Fibroblast of lung (primary cell): ENCODE measurements at regions not wholly inside any gene's neighbourhood (a gene's known extent, or its start where the extent isn't known, plus 50 kb on each side); places are given as distances from the start of the nearest gene placed in this dataset.

Experiments used
- DNase-seq, 2 donors: peaks; one replicate each; pipeline versions ENCODE4 v3.0.0 to v3.0.0-alpha.2; 2010; ENCODE audit warnings: low read depth in 2 of 2
- H2AFZ ChIP-seq: 2 replicates; pipeline ENCODE4 v1.5.1; 2012; ENCODE audit warnings: low read length, control low read depth, inconsistent platforms
- H3K27ac ChIP-seq: 2 replicates; pipeline ENCODE4 v1.5.1; 2011; ENCODE audit warnings: low read length, control low read depth; ENCODE audit not compliant: insufficient read depth
- H3K27me3 ChIP-seq: 2 replicates; pipeline ENCODE4 v1.5.1; 2011; ENCODE audit warnings: mild to moderate bottlenecking, low read length; ENCODE audit not compliant: control insufficient read depth, insufficient read depth
- H3K36me3 ChIP-seq: 2 replicates; pipeline ENCODE4 v1.5.1; 2011; ENCODE audit warnings: low read length; ENCODE audit not compliant: control insufficient read depth, insufficient read depth
- H3K4me1 ChIP-seq: 2 replicates; pipeline ENCODE4 v1.5.1; 2011; ENCODE audit warnings: low read length; ENCODE audit not compliant: control insufficient read depth, insufficient read depth; ENCODE audit errors: extremely low read depth
- H3K4me2 ChIP-seq: 2 replicates; pipeline ENCODE4 v1.5.1; 2011; ENCODE audit warnings: low read length, control low read depth; ENCODE audit not compliant: insufficient read depth; ENCODE audit errors: extremely low read depth
- H3K4me3 ChIP-seq, 4 experiments: fragments of 200-600 bp in 1 of 4; sonication (generic) in 1 of 4; replicated peaks in 1 of 4; 2 replicates each; pipeline ENCODE4 v1.5.1; 2011 to 2016; ENCODE audit warnings: low read length in 4 of 4, low read depth in 3 of 4, mild to moderate bottlenecking in 3 of 4, control low read depth in 2 of 4, inconsistent platforms in 1 of 4, mixed read lengths in 1 of 4; ENCODE audit not compliant: insufficient read depth in 1 of 4; ENCODE audit errors: control extremely low read depth in 1 of 4
- H3K79me2 ChIP-seq: 2 replicates; pipeline ENCODE4 v1.5.1; 2012; ENCODE audit warnings: mild to moderate bottlenecking, low read length, inconsistent platforms; ENCODE audit not compliant: control insufficient read depth, insufficient read depth
- H3K9ac ChIP-seq: 2 replicates; pipeline ENCODE4 v1.5.1; 2011; ENCODE audit warnings: mild to moderate bottlenecking, low read length, control low read depth; ENCODE audit not compliant: insufficient read depth
- H3K9me3 ChIP-seq: 2 replicates; pipeline ENCODE4 v1.5.1; 2012; ENCODE audit warnings: low read depth, low read length; ENCODE audit not compliant: control insufficient read depth, insufficient read depth
- H4K20me1 ChIP-seq: 2 replicates; pipeline ENCODE4 v1.5.1; 2011; ENCODE audit warnings: low read length; ENCODE audit not compliant: control insufficient read depth, insufficient read depth; ENCODE audit errors: extremely low read depth
- EZH2 ChIP-seq: IDR thresholded peaks from 2 replicates; pipeline ENCODE4 v1.5.1; 2012; ENCODE audit warnings: low read length, control low read depth, mild to moderate bottlenecking; ENCODE audit errors: missing control alignments
- TF ChIP-seq, protein P1 (sequence below), 2 donors: IDR thresholded peaks in 1 of 2; conservative IDR thresholded peaks in 1 of 2; 1 replicate in 1 of 2; 2 replicates in 1 of 2; pipeline ENCODE4 v1.5.1; 2011 to 2012; ENCODE audit warnings: low read length in 2 of 2, control low read depth in 1 of 2, inconsistent platforms in 1 of 2, low read depth in 1 of 2, mild to moderate bottlenecking in 1 of 2

DNA sequence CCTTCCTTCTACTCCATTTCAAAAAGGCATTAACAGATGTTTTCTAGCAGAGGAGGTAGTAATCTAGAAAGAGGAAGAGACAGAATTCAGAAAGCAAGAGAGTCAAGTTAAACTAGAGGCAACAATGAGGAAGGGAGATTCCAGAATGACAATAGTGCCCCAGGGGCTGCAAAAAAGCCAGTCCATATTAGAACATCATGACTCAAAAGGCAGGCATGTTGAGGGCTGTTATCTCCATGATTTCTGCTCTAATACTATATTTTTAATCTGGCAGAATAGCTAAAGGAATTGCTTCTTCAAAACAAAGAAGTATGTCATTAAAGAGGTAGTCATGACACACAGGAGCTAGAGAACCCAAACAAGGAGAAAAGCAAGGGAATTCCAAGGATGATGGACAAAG is 599.6 kb downstream of the INHBA start:
- TF ChIP-seq EZH2, result no peak
- Histone ChIP-seq H3K4me2 (no peak overlapping the region), H3K9me3 (no peaks in the 10 kb centered on the region), H4K20me1 (no peaks in the 10 kb centered on the region), H3K4me3 (no peak overlapping the region), H3K27ac (no peak overlapping the region), H2AFZ (no peak overlapping the region), H3K36me3 (no peaks in the 10 kb centered on the region), H3K9ac (no peak overlapping the region), H3K79me2 (no peaks in the 10 kb centered on the region), H3K27me3 (no peaks in the 10 kb centered on the region), H3K4me1 (peaks cover 6% of the 10 kb centered on the region)
- DNase-seq, result peak in 1 of 2 donors; percentile 71

DNA sequence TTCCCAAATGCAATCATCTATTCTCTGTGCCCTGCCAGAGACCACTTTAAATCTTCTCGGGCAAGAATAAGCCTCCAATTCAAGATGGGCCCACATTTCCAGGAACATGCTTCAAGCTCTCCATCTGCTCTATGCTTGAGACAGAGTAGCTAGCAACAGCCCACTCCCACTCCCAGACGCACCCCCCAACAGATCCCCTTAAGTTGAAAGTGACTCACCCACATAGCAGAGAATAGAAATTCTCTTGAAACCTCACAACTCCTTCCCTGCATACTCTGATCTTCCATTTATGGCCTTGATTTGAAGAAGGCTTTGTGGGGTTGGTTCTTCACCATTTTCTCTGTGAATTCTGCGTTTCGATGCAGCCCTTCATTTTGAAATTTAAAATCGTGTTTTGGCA is 604.0 kb downstream of the INHBA start:
- DNase-seq, result peak in 1 of 2 donors; percentile 73
- Histone ChIP-seq H3K9me3 (no peaks in the 10 kb centered on the region), H3K9ac (no peak overlapping the region), H3K4me3 (no peak overlapping the region), H2AFZ (no peak overlapping the region), H4K20me1 (no peaks in the 10 kb centered on the region), H3K79me2 (no peaks in the 10 kb centered on the region), H3K36me3 (no peaks in the 10 kb centered on the region), H3K27ac (no peak overlapping the region), H3K4me2 (no peak overlapping the region), H3K4me1 (peaks cover 11% of the 10 kb centered on the region), H3K27me3 (no peaks in the 10 kb centered on the region)
- TF ChIP-seq EZH2, result no peak
- TF ChIP-seq, protein P1, sequence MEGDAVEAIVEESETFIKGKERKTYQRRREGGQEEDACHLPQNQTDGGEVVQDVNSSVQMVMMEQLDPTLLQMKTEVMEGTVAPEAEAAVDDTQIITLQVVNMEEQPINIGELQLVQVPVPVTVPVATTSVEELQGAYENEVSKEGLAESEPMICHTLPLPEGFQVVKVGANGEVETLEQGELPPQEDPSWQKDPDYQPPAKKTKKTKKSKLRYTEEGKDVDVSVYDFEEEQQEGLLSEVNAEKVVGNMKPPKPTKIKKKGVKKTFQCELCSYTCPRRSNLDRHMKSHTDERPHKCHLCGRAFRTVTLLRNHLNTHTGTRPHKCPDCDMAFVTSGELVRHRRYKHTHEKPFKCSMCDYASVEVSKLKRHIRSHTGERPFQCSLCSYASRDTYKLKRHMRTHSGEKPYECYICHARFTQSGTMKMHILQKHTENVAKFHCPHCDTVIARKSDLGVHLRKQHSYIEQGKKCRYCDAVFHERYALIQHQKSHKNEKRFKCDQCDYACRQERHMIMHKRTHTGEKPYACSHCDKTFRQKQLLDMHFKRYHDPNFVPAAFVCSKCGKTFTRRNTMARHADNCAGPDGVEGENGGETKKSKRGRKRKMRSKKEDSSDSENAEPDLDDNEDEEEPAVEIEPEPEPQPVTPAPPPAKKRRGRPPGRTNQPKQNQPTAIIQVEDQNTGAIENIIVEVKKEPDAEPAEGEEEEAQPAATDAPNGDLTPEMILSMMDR (conservative IDR thresholded peaks at IDR 0.05 in 1 of 2, IDR thresholded peaks at IDR 0.05 in 1 of 2; ENCODE audit: low read depth in 1 of 2, low read length in 2 of 2), result no peak

DNA sequence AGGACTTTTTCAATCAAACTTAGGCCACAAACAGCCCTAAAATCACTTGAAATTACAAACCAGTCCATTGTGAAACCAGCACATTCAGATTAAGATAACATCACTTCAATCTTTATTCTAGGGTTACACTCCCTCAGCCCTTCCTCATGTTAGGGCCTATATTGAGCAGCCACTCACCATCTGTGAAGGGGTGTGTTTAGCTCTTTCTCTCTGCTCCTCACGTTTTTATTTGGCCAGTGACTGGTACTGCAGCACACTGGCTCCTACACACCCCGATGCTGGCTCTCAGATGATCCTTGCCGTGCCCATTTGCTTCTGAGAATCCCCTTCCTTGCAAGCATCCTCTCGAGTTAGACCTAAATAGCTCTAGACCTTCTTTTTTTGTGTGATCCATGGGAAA is 604.5 kb downstream of the INHBA start:
- Histone ChIP-seq H4K20me1 (no peaks in the 10 kb centered on the region), H3K4me2 (no peak overlapping the region), H3K36me3 (no peaks in the 10 kb centered on the region), H3K79me2 (no peaks in the 10 kb centered on the region), H3K9ac (no peak overlapping the region), H3K9me3 (no peaks in the 10 kb centered on the region), H3K4me3 (no peak overlapping the region), H3K27me3 (no peaks in the 10 kb centered on the region), H2AFZ (no peak overlapping the region), H3K27ac (peak overlapping the region; percentile 94), H3K4me1 (peaks cover 11% of the 10 kb centered on the region)
- TF ChIP-seq EZH2, result no peak
- TF ChIP-seq, protein P1 (conservative IDR thresholded peaks at IDR 0.05 in 1 of 2, IDR thresholded peaks at IDR 0.05 in 1 of 2; ENCODE audit: low read depth in 1 of 2, low read length in 2 of 2), result no peak
- peak in 1 of 2 donors; percentile 29 for DNase-seq
